ENCODE measurements at regions not wholly inside any gene's neighbourhood (a gene's known extent, or its start where the extent isn't known, plus 50 kb on each side); places are given as distances from the start of the nearest gene placed in this dataset.

DNA sequence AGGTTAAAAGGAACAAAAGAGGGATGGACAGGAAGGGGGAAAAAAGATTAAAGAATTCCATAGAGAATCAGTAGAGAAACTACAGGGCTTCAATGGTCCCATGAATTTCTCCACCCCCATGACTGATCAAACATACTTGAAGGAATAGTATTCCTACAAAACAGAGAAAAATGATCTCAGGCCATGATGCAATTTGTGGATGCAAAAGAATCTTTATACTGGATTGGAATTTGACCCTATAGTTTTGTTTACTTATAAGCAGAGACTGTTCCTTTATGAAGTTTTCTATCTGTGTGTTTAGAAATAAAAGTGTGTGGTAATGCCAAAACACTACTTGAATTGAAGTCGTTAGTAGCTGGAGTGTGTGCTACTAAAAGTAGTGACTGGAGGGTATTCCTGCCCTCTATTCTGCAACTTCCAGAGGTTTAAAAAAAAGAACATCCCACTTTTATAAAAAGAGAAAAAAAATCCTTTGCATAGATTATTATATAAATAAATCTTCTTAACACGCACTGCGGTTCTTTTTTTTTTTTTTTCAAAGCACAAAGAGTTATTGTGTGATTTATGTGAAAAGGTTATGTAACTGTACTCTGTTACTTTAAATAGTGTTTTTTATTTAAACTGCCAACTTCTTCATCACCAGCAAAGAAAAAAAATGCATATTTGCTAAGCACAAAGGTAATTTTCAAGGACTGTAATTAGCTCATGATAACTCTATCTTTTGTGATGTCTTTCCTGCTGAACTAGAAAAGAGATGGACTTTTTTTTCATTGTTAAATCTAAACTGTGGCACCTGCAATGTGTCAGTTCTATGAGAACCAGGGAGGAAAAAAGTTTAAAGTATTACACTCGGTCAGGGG, 214.5 kb upstream of the CITED2 start:
- peak in 1 of 2 donors; percentile 46 for DNase-seq (ENCODE audit: low read depth in 2 of 2)

DNA sequence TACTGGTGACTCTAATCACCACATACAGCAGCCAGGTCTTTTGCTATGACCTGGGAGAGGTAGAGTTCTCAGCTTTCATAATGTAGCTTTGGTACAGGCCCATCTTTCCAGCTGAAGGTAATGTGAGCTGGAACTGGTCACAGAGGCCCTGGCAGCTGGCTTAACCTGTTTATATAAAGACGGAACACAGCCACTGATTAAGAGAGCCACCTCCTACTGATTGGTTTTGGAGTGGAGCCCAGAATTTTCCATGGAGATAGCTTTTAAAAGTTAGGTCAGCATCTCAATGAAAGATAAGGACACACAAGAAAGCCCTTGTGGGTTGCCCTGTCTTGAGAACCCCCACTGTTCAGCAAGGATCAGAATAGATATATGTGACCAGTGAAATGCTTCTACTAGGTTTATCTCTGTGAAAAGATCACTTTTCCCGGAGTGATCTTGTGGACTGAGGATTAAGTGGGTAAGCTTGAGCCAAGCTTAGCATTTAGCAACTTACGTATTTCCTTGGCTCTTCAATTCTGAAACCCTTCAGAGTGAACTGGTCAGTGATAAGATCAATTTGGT, 213.7 kb upstream of the CITED2 start:
- peak in 1 of 2 donors; percentile 76 for DNase-seq (ENCODE audit: low read depth in 2 of 2)

DNA sequence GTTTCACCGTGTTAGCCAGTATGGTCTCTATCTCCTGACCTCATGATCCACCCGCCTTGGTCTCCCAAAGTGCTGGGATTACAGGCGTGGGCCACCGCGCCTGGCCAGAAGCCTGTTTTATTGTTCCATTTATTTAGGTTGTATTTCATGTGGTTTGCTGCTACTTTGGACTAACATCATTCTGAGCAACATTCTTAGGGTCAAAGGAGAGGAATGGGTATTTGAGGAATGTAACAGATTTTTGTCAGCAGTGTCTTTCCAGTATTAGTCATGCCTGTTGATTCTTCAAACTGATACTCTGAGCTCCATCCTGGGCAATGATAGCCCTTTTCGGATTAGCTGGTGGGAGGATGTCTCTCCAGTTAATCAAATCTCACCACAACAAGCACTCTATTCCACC, 213.0 kb upstream of the CITED2 start:
- peak in 1 of 2 donors; percentile 86 for DNase-seq (ENCODE audit: low read depth in 2 of 2)

DNA sequence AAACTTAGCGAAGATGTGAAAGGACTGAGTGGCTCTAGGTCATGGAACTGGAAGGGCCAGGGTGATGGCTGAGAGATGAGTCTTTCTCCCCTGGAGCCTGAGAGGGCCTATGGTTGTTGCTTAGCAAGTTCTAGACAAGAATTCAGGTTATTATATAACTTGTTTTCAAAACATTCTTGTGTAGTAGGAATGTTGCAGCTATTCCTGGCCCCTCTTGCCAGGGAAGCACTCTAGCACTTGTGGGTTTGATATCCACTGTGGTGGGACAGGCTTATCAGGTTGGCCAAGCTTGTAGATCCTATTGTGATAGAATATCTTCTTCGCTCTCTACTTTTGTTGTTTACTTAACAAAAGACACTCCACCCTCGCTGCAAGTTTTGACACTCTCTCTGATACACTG, 211.8 kb upstream of the CITED2 start:
- DNase-seq (ENCODE audit: low read depth in 2 of 2): no peak

DNA sequence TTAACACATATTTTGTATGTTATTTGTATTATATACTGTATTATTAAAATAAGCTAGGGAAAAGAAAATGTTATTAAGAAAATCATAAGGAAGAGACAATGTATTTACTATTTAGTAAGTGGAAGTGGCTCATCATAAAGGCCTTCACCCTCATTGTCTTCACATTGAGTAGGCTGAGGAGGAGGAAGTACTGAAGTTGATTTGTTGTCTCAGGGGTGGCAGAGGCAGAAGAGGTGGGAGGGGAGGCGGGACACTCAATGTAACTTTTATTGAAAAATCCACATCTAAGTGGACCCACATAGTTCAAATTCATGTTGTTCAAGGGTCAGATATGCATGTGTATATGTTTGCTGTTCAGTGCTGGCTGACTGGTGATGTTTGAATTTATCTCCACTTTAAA, 210.2 kb upstream of the CITED2 start:
- DNase-seq (ENCODE audit: low read depth in 2 of 2): peak in 1 of 2 donors; percentile 54

DNA sequence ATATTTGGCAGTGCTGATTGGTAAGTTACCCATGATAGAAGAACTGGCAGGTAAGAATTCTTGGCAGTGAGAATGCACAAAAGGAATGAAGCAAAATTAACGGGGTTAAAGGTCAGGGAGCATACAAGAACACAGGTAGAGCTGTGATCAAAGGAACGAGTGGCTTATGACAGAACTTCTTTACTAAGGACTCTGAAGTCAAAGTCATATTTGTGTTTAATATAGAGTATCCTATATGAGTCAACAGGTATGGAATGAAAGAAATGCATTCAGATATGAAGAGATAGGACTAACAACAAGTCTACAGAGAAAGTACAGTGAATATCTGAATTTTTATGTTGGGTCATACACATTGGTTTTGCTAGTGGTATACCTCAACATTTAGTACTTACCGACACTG, 209.0 kb upstream of the CITED2 start:
- no peak for DNase-seq (ENCODE audit: low read depth in 2 of 2)

DNA sequence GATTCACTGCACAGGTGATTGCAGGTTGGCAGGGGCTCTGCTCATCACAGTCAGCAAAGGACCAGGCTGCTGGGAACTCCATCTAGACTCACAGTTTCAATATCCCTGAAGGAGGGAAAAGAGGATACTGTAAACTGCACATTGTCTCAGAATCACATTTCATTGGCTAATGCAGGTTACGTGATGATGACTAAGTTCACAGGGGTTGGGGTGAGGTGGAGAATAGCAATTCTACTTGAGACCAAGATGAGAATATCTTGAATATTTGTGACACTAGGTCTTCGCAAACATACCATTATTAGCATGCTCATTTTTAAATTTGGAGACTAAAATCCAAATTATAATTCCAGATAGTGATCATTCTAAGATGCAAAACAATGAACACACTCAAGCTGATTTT, 208.5 kb upstream of the CITED2 start:
- DNase-seq (ENCODE audit: low read depth in 2 of 2): no peak

DNA sequence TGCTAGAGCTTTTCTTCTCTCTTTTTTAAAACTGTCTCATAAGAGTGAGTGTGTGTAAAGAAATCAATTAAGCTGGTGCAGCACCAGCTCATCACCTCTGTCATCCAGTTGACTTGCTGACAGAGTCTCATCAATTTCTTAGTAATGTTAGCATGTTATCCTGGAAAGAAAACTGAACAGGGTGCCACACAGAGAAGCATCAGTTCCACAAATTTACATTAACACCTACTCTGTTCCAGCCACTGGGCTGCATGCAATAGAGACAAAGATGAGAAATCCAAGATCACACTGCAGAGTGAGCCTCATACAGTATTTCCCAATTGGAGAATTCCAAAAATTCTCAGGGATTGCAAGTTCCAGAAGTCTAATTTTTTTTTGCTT, 207.0 kb upstream of the CITED2 start:
- no peak for DNase-seq (ENCODE audit: low read depth in 2 of 2)

DNA sequence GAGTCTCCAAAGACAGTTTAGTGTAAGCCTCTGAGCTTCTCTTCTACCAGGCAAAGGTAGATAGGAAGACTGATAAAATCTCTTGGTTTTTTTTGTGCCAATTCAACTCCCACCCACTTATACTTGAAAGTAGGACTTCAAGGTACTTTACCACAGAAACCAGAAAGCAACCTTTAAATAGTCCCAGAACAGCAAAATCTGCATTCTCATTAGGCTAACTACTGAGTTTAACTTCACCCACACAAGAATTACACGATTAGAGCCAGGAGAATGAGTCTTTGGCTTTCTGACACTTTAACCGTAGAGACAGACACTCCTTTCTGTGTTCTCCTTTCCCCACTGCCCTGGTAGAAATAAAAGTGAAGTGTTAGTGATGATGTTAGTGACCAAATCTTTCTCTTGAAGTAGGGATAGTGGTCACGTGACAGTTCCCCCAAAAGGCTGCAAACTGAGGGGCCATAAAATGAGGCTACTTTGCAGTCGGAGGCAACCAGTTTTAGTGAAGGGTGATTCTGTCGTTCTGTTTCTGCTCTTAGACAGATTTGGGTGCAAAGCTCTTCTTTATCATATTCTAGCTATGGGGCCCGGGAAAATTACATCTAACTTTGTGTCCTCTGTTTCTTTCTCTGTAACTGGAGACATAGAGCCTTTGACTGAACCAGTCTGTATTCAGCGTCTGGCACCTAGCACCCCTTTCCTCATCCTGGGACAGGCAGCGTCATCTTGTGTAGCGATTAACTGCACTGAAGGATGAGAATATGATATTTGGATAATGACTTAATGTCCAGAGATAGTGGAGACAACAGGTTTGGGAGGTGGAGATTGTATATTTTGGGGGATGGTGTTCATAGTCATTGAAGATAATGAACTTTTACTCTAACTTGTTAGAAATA, 206.4 kb upstream of the CITED2 start:
- no peak for DNase-seq (ENCODE audit: low read depth in 2 of 2)

DNA sequence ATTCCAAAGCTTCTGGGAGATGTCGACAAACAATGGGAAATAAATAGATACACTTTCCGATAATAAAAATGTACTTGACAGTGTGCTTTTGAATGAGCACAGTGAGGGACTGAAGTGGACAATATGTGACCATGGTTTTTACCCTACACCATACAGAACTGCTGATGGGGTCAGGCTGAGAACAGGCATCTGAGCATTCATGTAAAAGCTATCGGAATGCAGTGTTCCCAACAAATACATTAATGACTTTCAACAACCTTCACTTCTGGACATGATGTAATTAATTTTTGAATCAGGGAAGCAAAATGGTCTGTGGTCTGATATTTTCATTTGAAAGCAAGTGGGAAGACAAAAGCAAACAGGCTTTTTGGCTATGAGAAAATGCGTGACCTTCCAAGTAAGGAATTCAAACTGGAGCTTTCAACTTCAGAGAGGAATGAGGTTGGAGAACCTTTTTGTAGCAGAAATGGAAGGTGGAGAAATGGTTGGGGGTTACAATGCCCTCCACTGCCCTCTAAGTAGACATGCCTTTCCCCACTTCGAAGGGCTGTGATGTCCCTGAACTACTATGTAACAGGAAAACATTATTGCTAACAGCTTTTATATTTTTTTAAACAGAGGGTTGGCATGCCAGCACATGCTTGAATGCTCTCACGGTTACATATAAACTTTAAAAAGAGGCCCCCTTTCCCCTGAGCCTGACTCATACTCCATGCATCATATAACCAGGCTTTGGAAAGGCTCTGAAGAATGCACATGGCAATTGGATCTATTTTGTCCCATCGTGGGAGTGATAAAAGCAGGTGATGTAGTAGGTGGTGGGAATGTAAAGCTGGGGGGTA, 203.5 kb upstream of the CITED2 start:
- DNase-seq (ENCODE audit: low read depth in 2 of 2): peak in 1 of 2 donors; percentile 65

DNA sequence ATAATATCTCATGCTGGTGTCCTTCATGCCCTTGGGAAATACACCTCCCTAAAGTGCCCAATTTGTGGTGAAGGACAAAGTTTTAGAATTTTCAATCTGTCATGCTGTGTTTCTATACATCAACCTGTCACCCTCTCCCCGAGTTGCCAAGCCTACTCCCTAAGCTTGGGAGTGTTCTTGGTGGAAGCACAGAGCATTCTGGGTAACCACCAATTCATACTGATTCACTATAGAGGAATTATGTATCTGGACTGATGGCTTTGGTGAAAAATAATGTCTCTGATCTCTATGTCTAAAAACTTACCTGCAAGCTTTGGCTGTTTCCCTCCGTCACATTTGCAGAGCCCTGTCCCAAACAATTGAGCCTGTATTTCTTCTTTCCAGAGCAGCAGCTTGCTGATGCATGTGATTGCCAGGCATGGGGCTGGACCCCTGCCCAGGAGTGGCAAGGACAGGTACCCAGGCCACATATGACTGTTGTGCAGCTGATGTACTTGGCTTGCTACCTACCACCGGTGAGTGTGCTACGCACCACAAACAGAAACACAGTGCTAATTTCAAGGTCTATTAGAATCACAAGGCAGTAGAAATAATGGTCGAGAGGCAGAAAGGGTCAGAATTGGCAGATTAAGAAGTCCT, 202.8 kb upstream of the CITED2 start:
- no peak for DNase-seq (ENCODE audit: low read depth in 2 of 2)

DNA sequence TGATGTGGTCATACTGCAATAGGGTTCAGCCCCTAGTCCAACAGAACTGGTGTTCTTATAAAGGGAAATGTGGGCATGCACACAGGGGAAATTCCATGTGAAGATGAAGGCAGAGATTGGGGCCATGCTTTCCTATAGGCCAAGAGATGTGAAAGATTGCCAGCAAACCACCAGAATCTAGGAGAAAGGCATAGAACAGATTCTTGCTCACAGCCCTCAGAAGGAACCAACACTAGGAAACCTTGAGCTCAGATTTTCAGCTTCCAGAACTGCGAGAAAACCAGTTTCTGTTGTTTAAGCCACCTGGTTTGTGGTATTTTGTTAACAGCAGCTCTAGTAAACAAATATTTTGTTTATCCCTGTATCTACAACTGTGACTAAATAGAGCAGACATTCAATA, 197.6 kb upstream of the CITED2 start:
- DNase-seq (ENCODE audit: low read depth in 2 of 2): no peak

DNA sequence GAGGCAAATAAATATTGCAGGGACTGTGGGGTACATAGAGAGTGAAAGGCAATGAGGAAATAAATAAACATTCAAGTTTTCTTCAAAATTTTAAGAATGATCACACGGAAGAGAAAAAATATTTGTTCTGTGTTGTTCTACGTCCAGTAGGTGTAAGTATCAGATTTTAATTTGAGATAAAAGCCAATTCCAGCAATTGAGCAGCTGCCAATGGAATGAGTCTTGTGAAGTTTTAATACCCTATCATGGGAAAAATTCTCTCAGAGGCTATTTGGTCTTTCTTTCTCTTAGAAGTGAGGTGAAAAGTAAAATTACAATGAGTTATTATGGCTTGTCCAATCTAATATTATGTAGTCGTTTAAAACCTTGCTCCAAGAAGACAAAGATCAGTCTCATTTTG, 195.7 kb upstream of the CITED2 start:
- DNase-seq (ENCODE audit: low read depth in 2 of 2): peak in 1 of 2 donors; percentile 17

DNA sequence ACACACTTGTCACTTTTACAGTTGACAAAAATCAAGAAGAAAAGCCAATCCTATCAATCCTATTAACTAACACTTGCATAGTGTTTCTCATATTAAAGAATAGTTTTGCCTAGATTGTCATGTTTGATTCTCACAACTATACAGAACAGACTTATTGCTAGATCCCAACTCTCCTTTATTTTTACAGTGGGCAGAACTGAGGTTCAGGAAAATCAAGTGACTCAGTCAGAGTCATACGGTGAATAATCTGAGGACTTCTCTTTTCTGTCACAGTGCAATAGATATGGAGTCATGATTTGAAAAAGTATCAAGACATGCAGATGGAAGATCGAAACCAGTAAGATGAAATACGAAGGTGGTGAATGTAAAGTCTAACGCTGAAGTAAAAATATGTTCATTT, 195.1 kb upstream of the CITED2 start:
- peak in 1 of 2 donors; percentile 76 for DNase-seq (ENCODE audit: low read depth in 2 of 2)

DNA sequence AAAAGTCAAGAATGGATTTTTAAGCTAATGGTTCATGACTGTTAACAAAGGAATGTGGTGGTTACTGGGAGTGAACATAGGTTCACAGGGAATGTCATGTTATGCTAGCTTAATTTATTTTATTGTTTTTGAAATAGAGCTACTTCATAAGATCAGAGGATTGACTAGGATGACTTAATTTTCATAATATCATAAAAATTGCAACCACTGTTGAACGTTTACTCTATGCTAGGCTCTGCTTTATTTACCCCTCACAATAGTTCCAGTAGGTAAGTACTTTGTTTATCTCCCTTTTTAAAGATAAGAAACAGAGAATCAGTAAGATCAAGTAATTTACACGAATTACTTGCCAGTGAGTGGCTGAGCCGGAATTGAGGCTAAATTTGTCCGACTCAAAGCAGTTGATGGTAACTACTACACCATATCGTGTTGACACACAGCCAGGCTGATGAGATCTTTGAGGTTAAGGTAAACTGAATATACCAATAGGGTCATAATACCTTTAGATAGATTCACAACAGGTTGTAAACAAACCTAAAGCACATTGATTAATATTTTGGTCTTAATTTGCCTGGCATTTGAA, 194.6 kb upstream of the CITED2 start:
- DNase-seq (ENCODE audit: low read depth in 2 of 2): peak; percentile 54 to 91

DNA sequence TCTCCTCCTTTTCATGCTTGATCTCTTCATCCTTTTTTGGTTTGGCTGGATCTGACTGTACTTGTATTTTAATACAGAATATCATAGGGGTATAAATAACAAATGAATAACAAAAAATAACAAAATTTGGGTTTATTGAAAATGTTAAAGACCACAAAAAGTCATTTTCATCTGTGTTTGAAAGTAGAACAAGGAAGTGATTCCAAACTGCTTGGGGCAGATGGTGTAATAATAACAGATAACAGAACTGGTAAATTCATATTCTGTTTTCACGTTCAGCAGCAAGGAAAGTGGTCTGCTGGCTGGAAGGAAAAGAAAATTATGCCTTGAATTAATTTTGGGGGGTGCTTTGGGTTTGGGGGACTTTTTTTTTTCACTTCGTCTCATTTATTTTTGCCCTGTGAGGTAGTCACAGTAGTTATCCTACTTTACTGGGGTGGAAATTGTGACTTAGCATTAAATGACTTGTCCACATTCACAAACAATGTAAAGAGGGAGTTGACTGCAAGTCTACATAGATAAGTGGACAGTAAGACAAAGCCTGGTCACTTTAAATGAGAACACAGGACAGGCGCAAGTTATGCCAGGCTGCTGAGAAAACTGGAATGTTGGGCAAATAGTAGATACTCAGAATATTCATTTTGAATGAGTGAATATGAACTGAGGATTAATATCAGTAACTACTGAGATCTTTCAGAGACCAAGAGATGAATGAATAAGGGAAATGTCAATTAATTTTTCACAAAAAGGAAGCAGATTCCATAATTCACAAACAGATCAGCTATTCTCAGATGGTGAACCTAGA, 193.9 kb upstream of the CITED2 start:
- no peak for DNase-seq (ENCODE audit: low read depth in 2 of 2)

DNA sequence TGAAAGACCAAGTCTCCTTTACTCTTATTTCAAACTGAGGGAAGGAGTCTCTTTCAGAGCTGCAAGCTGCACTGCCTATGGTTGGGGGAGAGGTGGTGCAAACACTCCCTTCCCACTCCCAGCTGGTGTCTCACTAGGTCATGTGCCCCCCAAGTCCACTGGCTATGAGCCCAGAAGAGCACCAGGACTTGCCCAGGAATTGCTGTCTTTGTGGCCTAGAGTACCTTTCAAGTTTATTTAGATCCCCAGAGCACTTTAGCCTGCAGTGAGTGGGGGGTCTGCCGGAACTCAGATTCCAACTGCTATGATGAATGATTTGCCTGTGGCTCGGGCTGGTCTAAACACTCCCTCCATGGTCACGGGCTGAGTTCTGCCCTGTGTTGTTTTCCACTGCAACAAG, 192.6 kb upstream of the CITED2 start:
- DNase-seq (ENCODE audit: low read depth in 2 of 2): peak in 1 of 2 donors; percentile 73

DNA sequence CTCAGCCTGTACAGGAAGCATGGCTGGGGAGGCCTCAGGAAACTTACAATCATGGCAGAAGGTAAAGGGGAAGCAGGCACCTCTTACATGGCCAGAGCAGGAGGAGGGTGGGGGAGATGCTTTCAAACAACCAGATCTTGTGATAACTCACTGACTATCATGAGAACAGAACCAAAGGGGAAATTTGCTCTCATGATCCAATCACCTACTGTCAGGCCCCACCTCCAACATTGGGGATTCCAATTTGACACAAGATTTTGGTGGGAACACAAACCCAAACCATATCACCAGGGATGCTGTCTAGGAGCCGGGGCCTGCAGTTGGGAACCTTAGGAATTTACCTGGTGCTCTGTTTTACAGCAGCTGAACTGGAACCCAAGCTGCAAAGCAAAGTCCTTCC, 191.1 kb upstream of the CITED2 start:
- no peak for DNase-seq (ENCODE audit: low read depth in 2 of 2)

DNA sequence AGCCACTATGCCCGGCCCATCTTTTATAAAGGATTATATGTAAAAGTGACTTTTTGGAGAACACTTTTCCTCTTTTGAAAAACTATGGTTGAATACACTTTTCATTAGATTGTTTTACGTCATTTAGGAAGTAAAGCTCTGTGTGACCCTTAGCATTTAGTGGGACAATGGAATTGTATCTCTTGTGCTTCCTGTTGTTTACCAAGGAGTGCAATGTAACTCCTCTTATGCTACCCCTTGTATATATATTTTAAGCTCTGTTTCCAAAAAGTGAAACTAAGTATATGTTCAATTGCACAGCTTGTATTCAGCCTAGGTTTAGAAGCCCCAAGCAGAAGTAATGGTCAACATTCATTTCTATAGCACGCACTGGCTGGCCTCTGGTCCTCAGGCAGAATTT, 183.1 kb upstream of the CITED2 start:
- no peak for DNase-seq (ENCODE audit: low read depth in 2 of 2)

DNA sequence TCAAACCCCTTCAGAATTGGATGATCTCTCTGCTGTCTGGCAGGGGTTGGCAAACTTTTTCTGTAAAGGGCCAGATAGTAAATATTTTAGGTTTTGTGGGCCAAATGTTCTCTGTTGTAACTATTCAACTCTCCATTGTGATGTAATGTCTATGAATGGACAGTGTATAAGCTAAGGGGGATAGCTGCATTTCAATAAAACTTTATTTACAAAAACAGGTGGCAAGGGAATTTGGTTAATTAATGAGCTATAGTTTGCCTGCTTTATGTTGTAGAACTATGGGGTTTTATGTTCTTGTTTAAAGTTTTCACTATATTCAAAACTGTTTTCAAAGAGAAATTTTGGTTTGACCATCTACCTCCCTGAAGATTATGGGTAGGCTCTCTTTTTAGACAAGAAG, 182.1 kb upstream of the CITED2 start:
- DNase-seq (ENCODE audit: low read depth in 2 of 2): no peak

All from lung microvascular endothelial cell (primary cell).